IPS-18c (cell line): ENCODE measurements at regions not wholly inside any gene's neighbourhood (a gene's known extent, or its start where the extent isn't known, plus 50 kb on each side); places are given as distances from the start of the nearest gene placed in this dataset.
"Not testable (repeated sequence)": the region's sequence is repeated elsewhere in the genome, so short reads cannot be mapped to it uniquely, and the experiment has no call there.

Experiments used
- H3K4me3 ChIP-seq: 2 replicates; pipeline ENCODE4 v1.7.0; 2013; ENCODE audit warnings: low read depth, mild to moderate bottlenecking, low read length, moderate library complexity; ENCODE audit not compliant: insufficient read depth
- H3K9me3 ChIP-seq: one replicate; pipeline ENCODE4 v1.6.1; 2013; ENCODE audit warnings: mild to moderate bottlenecking, low read length, moderate library complexity; ENCODE audit not compliant: control insufficient read depth, insufficient read depth

- Histone ChIP-seq H3K9me3 (no peaks in the 10 kb centered on the region), H3K4me3 (no peak overlapping the region)
Observed at GRCh38 chr6:119781365-119781764, 431.8 kb upstream of the MAN1A1 start.

DNA sequence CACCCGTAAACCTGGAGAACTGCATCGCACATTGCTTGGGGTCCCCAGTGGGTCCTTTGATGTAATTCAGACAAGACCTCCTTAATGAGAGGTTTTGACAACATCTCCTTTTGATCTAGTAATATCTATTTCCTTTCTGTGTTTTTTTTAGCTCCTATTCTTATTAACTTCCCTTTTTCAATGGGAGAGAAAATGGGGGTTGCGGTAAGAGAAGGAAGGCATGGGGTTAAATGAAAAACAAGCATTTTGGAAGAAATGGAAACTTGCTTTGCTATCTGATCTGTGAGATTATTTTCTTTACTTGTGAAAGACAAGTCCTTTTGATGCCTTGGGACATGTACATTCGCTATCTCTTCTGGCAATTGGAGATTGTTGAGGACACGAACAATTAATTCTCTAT lies 418.6 kb upstream of the MAN1A1 start:
- Histone ChIP-seq H3K9me3 (peaks cover 6% of the 10 kb centered on the region), H3K4me3 (no peak overlapping the region)

DNA sequence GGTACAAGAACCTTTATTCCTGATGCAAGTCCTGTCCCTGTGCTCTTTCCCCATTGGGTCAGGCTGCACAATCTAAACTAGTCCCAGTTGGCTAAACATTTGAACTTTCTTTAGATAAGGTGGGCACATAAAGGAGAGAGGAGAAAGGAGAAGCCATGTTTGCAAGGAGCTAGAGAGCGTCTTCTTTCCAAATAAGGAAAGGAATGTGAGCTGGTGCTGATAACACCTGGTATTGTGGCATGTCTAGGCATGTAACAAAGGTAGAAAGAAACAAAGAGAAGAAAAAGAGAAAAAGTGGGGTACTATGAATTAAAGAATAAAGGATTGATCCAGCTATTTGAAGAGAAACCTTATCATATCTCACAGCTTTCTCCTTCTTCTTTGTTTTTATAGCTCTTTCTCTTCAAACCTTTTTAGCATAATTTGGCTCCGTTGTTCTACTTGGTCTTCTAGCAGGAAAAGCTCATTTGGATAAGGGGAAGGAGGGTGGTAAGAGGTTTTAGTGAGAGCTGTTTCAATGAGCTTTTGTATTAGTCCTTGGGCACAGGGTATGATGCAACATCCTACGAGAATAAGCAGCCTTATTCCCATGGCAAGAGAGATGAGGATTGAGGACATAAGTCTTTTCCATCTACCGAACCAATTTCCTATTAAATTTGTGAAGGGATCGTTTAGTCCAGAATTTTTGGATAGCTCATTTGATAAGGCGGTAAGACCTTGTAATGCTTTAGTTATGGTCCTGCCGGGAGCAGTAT lies 415.5 kb upstream of the MAN1A1 start:
- peaks cover 2% of the 10 kb centered on the region for H3K9me3 ChIP-seq
- H3K4me3 ChIP-seq = no peak overlapping the region

GRCh38 chr6:119760046-119760445 lies 410.5 kb upstream of the MAN1A1 start:
- Histone ChIP-seq H3K4me3 (no peak overlapping the region), H3K9me3 (no peaks in the 10 kb centered on the region)

GRCh38 chr6:119758385-119758784 lies 408.8 kb upstream of the MAN1A1 start:
- Histone ChIP-seq H3K4me3 (no peak overlapping the region), H3K9me3 (no peaks in the 10 kb centered on the region)

GRCh38 chr6:119757467-119757866 lies 407.9 kb upstream of the MAN1A1 start:
- Histone ChIP-seq H3K9me3 (no peaks in the 10 kb centered on the region), H3K4me3 (no peak overlapping the region)

GRCh38 chr6:119749335-119749734 lies 399.8 kb upstream of the MAN1A1 start:
- Histone ChIP-seq H3K9me3 (no peaks in the 10 kb centered on the region), H3K4me3 (no peak overlapping the region)

DNA sequence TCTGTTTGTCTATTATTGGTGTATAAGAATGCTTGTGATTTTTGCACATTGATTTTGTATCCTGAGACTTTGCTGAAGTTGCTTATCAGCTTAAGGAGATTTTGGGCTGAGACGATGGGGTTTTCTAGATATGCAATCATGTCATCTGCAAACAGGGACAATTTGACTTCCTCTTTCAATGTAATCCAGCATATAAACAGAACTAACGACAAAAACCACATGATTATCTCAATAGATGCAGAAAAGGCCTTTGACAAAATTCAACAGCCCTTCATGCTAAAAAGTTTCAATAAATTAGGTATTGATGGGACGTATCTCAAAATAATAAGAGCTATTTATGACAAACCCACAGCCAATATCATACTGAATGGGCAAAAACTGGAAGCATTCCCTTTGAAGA lies 399.0 kb upstream of the MAN1A1 start:
- H3K4me3 ChIP-seq, H3K9me3 ChIP-seq: not testable (repeated sequence)

GRCh38 chr6:119742188-119742803 lies 392.7 kb upstream of the MAN1A1 start:
- Histone ChIP-seq H3K4me3 (no peak overlapping the region), H3K9me3 (no peaks in the 10 kb centered on the region)

GRCh38 chr6:119739769-119740168 lies 390.2 kb upstream of the MAN1A1 start:
- no peak overlapping the region for H3K4me3 ChIP-seq
- H3K9me3 ChIP-seq = no peaks in the 10 kb centered on the region

DNA sequence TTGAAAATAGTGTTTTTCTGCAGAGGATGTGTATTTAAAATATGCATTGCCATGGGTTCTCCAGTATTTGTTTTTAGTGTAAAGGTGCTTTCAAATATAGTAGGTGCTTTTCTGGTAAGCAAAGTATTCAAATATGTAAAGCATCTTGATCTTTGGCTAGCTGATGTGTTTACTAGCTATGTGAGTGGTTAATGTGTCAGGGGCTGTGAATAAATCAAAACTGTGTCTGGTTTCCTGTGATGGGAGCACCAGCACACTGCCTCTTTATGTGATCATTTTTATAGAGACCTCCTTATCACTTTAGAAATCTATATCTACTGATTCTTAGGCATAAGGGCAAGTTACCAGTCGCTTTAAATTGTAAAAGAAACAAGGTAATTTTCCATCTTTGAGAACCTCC lies 388.9 kb upstream of the MAN1A1 start:
- no peak overlapping the region for H3K4me3 ChIP-seq
- no peaks in the 10 kb centered on the region for H3K9me3 ChIP-seq

GRCh38 chr6:119736296-119737021 lies 386.9 kb upstream of the MAN1A1 start:
- Histone ChIP-seq H3K4me3 (no peak overlapping the region), H3K9me3 (no peaks in the 10 kb centered on the region)

GRCh38 chr6:119735530-119735929 lies 386.0 kb upstream of the MAN1A1 start:
- Histone ChIP-seq H3K9me3 (no peaks in the 10 kb centered on the region), H3K4me3 (no peak overlapping the region)

GRCh38 chr6:119734227-119734626 lies 384.7 kb upstream of the MAN1A1 start:
- Histone ChIP-seq H3K9me3 (no peaks in the 10 kb centered on the region), H3K4me3 (no peak overlapping the region)

GRCh38 chr6:119728935-119729334 lies 379.4 kb upstream of the MAN1A1 start:
- no peak overlapping the region for H3K4me3 ChIP-seq

DNA sequence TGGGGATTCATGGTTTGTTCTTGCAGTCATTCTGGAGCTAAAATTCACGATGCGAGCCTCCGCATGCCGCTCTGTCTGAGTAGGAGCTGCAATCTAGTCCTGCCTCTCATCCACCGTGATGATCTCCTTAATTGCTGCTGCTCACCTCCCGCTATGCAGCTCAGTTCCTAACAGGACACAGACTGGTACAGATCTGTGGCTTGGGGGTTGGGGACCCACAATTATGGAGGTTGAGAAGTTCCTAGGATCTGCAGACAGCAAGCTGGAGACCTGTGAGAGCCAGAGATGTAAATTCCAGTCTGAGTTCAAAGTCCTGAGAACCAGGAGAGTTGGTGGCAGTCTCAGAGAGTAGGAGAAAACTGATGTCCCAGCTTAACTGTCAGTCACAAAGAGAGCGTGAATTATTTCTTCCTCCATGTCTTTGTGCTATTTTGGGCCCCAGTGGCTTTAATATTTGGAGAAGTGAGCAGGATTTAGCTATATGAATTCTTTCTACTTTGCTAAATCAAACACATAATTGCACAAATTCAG lies 378.7 kb upstream of the MAN1A1 start:
- Histone ChIP-seq H3K4me3 (no peak overlapping the region), H3K9me3 (no peaks in the 10 kb centered on the region)

More at GRCh38 chr6:119728935-119729334, 379.4 kb upstream of the MAN1A1 start:
- no peaks in the 10 kb centered on the region for H3K9me3 ChIP-seq

DNA sequence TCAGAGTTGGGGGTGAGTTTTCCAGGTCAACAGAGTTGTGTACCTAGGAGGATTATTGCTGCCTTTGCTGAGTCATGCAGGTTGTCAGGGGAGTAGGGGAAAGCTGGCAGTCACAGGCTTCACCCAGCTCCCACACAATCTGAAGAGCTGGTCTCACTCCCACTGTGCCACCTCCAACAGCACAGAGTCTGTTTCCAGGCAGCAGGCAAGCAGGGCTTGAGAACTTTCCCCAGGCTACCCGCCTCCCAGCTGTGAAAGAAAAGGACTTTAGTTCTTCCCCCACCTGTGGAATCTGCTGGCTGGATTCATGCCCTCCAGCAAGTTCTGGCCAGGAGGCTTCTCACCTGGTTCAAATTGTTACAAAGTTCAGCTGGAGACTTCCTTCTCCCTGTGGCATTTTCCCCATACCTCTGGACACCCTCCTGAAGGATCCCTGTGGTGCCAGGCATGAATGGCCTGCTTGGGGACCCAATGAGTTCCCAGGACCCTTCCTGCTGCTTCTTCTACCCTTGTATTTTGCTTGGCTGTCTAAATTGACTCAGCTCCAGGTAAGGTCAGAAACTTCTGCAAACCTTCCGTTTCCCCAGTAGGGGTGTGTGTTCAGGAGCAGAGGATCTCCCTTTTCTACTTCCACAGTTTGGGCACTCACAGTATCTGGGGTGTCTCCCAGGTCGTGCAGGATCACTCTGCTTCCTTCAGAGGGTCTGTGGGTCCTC lies 378.1 kb upstream of the MAN1A1 start:
- no peaks in the 10 kb centered on the region for H3K9me3 ChIP-seq
- no peak overlapping the region for H3K4me3 ChIP-seq
